ENCODE measurements at regions not wholly inside any gene's neighbourhood (a gene's known extent, or its start where the extent isn't known, plus 50 kb on each side); places are given as distances from the start of the nearest gene placed in this dataset.

- TF ChIP-seq BHLHE40 (IDR thresholded peaks at IDR 0.05; ENCODE audit: low read length) (no peak), CTCF (IDR thresholded peaks at IDR 0.05 in 2 of 3, conservative IDR thresholded peaks at IDR 0.05 in 1 of 3; ENCODE audit: insufficient read depth in 2 of 3, low read depth in 1 of 3, low read length in 3 of 3) (no peak), FOXJ3 (CRISPR knock-in tag; IDR thresholded peaks at IDR 0.05) (no peak), ZNF512 (tag; IDR thresholded peaks at IDR 0.05) (no peak), YBX1 (IDR thresholded peaks at IDR 0.05) (no peak), ZNF785 (CRISPR knock-in tag; IDR thresholded peaks at IDR 0.05) (no peak), HBP1 (CRISPR knock-in tag; IDR thresholded peaks at IDR 0.05) (no peak), NBN (IDR thresholded peaks at IDR 0.05; ENCODE audit: low read depth) (no peak)
These were observed 54.8 kb downstream of the ASCL4 start for GRCh38 chr12:107829271-107829670.

All from K562 (cell line).